ENCODE measurements at regions not wholly inside any gene's neighbourhood (a gene's known extent, or its start where the extent isn't known, plus 50 kb on each side); places are given as distances from the start of the nearest gene placed in this dataset.
"Not testable (repeated sequence)": the region's sequence is repeated elsewhere in the genome, so short reads cannot be mapped to it uniquely, and the experiment has no call there.

DNA sequence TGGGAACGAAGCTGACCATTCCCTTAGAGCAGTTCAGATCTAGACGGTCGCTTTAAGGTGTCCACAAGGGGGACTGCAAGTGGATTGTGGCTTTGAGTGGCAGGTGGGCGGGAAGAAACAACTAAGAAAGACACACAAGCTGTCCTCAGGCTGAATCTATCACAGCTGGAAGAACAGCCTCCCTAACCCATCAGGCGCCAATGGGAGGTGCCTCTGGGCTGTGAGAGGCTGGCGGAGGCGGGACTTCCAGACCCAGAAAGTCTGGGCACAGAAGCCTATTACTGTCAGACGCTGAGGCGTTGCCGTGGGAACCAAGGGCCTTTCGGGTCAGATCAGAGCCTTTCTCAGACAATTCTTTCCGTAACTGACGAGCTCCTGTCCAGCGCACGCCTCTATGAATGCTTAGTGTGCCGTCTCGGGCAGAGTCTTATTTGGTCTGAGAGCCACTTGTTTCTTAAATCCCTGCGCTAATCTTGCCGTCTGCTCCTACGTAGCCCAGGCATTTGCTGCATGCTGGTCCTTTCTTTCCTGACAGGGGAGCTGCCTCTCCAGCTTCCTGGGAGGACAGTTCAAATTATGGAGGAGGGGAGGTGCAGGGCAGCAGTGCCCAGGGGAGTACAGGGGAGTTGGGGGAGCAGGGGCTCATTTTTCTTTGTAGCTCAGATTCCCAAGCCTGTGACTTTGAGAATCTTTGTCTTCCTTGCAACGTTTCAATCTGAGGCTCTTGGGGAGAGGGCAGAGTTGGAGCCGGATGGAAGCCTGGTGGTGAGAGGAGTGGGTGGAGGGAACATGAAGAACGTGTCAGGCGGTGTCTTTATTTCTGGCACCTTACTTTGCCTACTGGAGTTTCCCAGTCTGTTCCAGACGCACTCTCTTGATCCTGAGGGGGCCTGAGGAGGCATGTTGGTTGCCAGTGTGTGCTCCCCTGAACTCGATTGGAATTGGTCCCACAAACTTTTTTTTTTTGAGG lies 618.7 kb downstream of the KCNJ18 start:
- DNase-seq, result no peak

DNA sequence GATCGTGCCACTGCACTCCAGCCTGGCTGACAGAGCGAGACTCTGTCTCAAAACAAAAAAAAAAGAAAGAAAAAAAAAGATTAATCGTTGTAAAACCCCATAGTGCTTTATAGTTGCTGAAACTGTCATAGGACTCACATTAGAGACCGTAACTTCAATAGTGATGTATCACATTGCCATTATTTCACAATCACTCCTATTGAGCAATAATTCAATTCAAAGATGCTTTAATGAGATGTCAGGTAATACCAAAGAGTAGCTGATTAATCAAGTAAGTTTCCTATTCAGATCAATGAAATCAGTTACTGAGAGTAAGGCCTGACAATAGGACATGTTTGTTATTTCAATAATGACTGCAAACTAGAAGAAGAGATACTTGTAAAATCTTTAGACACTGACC lies 628.7 kb downstream of the KCNJ18 start:
- DNase-seq, result not testable (repeated sequence)

DNA sequence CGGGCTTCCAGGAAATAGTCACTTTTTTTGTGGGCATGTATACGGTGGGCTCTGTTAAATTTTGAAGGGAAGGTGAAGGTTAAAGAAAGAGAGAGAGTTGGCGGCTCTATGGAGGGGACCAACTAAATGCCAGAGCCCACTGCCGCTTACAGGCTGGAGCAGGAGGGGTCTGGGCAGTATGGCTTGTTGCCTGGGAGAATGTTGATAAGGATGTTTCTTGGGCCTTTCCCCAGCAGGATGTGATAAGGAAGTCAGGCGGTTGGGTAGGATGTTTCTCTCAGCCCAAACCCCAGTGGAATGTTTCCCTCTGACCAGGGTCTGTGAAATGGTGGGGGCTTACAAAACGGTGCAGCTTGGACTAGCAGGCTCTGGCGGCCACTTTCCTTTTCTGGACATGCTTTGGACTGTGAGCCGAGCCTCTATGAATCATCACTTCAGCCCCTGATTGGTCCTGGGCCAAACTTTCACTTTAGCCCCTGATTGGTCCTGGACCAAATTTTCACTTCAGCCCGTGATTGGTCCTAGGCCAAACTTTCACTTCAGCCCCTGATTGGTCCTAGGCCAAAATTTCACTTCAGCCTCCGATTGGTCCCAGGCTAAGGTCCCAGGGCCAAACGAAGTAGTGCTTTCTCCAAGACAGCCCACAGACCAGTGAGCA lies 630.7 kb downstream of the KCNJ18 start:
- DNase-seq, result not testable (repeated sequence)

DNA sequence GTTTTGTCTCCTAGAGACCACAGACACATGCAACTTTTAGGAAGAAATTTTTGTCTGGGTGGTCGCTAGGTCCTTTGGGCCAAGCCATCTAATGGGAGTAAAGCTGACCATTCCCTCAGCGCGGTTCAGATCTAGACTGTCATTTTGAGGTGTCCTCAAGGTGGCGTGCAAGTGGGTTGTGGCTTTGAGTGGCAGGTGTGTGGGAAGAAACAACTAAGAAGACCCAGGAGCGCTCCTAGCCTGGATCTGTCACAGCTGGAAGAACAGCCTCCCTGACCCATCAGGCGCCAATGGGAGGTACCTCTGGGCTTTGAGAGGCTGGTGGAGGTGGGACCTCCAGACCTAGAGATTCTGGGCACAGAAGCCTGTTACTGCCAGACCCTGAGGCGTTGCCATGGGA lies 645.1 kb downstream of the KCNJ18 start:
- DNase-seq, result no peak

DNA sequence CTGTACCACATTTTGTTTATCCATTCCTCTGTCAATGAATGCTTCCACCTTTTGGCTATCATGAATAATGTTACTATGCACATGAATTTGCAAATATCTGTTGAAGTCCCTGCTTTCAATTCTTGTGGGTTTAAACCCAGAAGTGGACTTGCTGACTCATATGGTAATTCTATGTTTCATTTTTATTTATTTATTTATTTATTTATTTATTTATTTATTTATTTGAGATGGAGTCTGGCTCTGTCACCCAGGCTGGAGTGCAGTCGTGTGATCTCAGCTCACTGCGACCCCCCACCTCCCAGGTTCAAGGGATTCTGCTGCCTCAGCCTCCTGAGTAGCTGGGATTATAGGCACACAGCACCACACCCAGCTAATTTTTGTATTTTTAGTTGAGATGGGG lies 664.3 kb downstream of the KCNJ18 start:
- DNase-seq, result not testable (repeated sequence)

DNA sequence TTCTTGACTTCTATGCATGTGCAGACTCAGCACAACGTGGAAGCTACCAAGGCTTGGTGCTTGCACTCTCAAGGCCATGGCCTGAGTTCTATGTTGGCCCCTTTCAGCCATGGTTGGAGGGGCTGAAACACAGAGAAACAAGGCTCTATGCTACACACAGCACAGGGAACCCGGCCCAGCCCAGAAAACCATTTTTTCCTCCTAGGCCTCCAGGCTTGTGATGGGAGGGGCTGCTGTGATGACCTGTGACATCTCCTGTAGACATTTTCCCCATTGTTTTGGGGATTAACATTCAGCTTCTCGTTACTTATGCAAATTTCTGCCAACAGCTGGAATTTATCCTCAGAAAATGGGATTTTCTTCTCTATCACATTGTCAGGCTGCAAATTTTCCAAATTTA lies 678.7 kb downstream of the KCNJ18 start:
- DNase-seq, result not testable (repeated sequence)

DNA sequence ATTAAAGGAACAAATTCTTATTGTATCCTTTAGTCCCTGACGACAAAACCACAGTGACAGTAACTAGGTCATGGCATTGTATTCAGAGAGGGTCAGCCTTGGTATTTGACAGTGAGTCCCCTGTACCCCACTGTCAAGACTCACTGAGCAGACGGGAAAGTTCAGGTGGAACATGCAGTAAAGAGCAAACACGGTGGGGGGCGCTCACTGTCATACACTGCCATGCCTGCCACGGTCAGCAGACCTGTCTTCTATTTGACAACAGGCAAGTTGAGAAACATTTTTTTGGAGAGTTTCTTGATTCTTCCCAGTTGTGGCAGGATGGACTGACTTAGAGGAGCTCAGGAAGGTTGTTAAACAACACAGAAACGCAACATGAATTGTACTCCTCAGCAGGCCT lies 681.6 kb downstream of the KCNJ18 start:
- DNase-seq, result no peak

DNA sequence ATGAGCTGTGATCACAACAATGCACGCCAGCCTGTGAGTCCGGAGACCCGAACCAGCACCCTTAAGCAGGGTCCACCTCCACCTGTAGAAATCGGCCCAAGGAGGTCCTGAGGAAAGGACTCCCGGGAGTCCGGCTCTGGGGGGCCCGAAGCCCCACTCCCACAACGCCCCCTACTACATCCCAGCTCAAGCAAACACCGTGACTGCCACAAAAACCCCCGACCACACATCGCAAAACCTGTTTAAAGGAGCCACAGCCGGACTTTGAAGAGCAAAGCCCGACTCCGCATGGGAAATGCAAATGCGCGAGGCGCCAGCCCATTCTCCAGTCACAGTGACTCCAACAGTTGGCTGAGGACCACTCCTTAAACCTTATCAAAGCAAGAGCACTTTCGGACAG lies 682.4 kb downstream of the KCNJ18 start:
- DNase-seq, result no peak

DNA sequence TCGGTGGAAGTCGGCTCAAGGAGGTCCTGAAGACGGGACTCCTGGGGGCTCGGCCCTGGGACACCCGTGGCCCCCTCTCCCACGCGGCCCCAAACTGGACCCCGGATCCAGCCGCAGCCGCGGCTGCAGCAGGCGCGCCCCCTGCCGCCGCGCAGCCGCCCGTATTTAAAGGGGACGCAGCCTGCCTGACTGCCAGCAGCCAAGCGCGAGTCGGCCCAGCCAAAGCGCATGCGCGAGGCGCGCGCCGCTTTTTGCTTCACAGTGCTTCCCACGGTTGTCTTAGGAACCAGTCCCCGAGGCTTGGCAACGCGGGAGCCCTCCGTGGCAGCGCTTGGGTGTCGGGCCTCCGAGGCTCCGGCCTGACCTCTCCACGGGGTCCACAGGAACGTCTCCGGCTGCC lies 684.4 kb downstream of the KCNJ18 start:
- DNase-seq, result not testable (repeated sequence)

DNA sequence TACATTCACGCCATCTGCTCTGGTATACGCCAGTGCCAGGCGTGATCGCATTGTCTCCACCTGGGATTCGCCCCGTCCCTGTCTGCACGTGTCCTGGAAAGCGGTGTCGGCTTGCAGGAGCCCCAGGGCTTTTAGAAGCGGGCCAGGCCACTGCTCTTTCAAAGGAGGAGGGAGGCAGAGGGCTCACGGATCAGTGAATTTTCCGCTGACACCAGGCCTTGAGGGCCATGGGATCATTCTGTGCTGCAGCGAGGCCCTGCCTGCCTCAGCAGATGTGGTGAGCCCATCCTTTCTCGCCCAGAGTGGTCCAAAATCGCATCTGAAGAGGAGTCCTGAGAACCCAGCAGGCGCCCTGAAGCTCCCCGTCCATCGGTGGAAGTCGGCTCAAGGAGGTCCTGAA lies 686.4 kb downstream of the KCNJ18 start:
- DNase-seq, result not testable (repeated sequence)

DNA sequence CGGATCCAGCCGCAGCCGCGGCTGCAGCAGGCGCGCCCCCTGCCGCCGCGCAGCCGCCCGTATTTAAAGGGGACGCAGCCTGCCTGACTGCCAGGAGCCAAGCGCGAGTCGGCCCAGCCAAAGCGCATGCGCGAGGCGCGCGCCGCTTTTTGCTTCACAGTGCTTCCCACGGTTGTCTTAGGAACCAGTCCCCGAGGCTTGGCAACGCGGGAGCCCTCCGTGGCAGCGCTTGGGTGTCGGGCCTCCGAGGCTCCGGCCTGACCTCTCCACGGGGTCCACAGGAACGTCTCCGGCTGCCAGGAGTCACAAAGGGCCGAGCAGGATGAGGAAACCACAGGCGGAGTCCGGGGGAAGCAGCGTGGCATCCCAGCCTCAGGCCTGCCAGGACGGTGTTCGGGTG lies 689.3 kb downstream of the KCNJ18 start:
- not testable (repeated sequence) for DNase-seq

DNA sequence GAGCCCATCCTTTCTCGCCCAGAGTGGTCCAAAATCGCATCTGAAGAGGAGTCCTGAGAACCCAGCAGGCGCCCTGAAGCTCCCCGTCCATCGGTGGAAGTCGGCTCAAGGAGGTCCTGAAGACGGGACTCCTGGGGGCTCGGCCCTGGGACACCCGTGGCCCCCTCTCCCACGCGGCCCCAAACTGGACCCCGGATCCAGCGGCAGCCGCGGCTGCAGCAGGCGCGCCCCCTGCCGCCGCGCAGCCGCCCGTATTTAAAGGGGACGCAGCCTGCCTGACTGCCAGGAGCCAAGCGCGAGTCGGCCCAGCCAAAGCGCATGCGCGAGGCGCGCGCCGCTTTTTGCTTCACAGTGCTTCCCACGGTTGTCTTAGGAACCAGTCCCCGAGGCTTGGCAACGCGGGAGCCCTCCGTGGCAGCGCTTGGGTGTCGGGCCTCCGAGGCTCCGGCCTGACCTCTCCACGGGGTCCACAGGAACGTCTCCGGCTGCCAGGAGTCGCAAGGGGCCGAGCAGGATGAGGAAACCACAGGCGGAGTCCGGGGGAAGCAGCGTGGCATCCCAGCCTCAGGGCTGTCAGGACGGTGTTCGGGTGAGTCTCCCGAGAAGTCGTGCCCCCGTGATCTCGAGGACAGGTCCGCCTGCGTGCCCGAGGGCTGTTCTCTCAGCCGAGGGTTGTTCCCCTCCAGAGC lies 691.6 kb downstream of the KCNJ18 start:
- not testable (repeated sequence) for DNase-seq

DNA sequence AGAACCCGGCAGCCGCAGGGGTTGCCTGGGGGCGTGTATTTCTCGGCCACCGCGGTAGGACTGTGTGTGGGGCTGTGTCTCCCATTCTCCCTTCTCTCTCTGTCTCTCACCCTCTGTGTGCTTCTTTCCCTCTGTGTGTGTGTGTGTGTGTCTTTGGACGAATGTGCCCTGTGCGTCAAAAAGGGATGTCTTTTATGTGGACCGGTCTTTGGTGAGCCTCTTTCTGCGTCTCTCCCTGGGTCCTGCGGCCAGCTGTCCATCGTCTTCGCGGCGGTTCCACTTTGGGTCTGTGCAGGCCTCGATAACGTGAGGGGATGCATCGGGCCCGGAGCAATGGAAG lies 692.1 kb downstream of the KCNJ18 start:
- not testable (repeated sequence) for DNase-seq

DNA sequence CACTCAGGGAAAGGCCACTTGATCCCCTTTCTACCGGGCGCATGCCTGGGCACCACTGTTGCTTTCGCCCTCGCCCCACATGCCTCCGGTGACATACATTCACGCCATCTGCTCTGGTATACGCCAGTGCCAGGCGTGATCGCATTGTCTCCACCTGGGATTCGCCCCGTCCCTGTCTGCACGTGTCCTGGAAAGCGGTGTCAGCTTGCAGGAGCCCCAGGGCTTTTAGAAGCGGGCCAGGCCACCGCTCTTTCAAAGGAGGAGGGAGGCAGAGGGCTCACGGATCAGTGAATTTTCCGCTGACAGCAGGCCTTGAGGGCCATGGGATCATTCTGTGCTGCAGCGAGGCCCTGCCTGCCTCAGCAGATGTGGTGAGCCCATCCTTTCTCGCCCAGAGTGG lies 706.1 kb downstream of the KCNJ18 start:
- DNase-seq, result not testable (repeated sequence)

DNA sequence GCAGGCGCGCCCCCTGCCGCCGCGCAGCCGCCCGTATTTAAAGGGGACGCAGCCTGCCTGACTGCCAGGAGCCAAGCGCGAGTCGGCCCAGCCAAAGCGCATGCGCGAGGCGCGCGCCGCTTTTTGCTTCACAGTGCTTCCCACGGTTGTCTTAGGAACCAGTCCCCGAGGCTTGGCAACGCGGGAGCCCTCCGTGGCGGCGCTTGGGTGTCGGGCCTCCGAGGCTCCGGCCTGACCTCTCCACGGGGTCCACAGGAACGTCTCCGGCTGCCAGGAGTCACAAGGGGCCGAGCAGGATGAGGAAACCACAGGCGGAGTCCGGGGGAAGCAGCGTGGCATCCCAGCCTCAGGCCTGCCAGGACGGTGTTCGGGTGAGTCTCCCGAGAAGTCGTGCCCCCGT lies 706.7 kb downstream of the KCNJ18 start:
- not testable (repeated sequence) for DNase-seq

DNA sequence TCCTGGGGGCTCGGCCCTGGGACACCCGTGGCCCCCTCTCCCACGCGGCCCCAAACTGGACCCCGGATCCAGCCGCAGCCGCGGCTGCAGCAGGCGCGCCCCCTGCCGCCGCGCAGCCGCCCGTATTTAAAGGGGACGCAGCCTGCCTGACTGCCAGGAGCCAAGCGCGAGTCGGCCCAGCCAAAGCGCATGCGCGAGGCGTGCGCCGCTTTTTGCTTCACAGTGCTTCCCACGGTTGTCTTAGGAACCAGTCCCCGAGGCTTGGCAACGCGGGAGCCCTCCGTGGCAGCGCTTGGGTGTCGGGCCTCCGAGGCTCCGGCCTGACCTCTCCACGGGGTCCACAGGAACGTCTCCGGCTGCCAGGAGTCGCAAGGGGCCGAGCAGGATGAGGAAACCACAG lies 712.8 kb downstream of the KCNJ18 start:
- DNase-seq, result not testable (repeated sequence)

DNA sequence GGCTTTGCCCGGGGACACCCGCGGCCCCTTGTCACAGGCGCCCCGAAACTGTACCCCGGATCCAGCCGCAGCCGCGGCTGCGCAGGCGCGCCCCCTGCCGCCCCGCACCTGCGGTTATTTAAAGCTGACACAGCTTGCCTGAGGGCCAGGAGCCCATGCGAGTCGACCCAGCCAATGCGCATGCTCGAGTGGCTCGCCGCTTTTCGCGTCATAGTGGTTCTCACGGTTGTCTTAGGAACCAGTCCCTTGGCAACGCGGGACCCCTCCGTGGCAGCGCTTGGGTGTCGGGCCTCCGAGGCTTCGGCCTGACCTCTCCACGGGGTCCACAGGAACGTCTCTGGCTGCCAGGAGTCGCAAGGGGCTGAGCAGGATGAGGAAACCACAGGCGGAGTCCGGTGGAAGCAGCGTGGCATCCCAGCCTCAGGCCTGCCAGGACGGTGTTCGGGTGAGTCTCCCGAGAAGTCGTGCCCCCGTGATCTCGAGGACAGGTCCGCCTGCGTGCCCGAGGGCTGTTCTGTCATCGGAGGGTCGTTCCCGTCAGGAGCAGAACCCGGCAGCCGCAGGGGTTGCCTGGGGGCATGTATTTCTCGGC lies 716.9 kb downstream of the KCNJ18 start:
- no peak for DNase-seq

DNA sequence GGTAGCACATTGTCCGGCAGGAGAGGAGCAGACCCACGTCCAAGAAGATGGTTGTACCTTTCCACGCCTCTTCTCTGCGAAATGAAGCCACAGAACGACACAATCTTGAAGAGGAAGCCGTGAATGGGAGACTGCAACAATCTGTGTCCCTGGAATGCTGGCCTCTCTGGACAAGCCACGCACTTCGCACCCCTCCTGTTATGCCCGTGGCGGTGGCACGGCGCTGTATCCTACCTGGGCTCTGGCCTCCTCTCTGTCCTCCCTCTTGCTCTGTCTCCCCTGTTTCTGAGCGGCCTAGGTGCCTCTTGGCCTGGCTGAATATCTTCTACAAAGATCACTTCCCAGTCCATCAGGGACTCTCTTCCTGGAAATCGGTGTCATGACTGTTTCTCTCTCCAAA lies 717.8 kb downstream of the KCNJ18 start:
- no peak for DNase-seq

DNA sequence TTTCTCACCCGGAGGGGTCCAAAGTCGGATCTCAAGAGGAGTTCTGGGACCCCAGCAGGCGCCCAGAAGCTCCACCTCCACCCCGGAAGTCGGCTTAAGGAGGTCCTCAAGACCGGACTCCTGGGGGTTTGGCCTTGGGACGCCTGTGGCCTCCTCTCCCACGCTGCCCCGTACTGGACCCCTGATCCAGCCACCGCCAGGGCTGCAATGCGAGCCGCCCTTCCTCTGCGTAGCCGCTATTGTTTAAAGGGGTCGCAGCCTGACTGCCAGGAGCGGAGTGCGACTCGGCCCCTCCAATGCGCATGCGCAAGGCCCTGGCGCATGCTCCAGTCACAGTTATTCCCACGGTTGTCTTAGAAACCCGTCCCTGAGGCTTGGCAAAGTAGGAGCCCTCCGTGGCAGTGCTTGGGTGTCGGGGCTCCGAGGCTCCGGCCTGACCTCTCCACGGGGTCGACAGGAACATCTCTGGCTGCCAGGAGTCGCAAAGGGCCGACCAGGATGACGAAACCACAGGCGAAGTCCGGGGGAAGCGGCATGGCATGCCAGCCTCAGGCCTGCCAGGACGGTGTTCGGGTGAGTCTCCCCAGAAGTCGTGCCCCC lies 719.0 kb downstream of the KCNJ18 start:
- DNase-seq, result no peak

DNA sequence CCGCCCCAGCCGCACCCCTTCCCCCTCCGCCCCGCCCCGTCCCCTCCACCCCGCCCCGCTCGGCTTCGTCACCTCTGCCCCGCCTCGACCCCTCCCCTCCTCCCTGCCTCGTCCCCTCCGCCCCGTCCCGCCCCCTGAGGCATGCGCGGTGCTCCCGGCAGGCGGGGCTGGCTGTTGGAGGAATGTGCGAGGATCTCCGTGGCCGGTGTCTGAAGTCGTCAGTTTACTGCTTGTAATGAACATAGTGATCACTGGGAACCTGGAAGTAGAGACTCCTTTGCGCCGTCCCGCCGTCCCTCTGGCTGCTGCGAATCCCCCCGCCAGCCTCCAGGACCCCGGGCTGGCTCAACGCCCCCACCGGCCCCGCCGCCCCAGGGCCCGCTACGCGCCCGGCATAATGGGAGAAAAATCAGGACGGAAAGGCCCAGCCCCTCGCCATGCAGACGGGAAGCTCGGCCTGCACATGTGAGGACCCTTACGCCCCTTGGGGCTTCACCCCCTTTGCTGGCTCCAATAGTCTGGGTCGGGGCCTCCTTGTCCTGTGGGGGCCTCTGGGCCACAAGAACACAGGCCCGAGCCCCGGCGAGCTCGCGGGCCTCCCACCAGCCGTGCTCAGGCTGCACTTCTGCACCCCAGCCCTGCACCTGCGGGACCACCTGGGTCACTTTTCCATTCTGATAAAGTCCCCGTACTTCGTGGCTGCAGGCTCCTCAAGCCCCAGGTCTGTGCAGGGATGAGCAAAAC lies 743.1 kb downstream of the KCNJ18 start:
- DNase-seq, result no peak

DNA sequence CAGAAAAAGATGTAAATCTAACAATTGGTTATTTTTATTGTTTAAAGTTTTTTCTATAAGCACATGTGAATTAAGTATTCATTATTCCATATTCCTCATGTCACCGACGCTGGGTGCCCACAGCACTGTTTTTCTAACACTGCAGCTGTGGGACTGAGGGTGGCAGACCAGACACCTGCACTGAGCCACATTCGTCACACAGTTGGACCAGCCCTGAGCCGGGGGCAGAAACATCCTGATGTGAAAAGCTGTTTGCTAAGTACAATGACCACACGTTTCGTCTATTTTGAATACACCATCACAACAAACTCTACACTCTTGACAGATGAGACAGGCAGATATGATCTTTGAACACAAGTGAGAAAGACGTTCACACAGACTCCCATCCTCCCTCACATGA lies 749.5 kb downstream of the KCNJ18 start:
- DNase-seq, result no peak

DNA sequence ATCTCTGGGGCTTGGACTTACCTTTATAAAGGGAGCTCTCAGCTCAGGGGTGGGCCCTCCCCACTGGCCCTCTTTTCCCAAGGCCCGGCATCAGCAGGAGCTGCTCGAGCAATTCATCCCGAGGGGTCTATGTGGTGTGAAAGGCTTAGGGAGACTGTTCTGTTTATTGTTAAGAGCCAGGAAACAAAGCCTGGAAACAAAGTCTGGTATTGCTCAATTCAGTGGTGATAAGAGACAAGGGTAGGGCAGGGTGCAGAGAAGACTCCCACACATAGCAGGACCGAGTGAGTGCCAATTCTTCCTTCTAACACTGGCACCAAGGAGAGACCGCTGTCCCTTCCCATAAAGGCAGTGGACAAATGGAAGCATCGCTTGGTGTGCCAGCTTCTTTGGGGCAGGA lies 750.7 kb downstream of the KCNJ18 start:
- no peak for DNase-seq

Data from NCI-H2081 (cell line).